ENCODE measurements at regions not wholly inside any gene's neighbourhood (a gene's known extent, or its start where the extent isn't known, plus 50 kb on each side); places are given as distances from the start of the nearest gene placed in this dataset.

DNA sequence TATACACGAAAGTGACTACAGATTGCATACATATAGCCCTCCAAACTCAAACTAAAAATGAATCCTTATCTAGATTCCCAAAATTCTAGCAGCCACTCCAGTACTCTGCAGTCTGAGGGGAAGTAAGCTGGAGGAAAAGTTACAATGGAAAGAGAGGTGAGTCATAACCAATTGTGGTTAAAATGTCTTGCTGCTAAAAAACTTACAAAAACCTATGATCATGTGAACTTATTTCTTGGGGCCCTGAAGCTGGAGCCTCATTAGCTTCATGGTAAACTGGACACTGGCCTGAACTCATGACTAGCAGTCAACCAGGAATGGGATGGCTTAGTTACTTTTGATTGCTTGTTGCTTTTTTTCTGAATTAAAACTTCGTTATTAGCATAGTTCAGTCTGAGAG lies 175.9 kb downstream of the SLC4A3 start:
- H3K36me3 ChIP-seq (replicated peaks in 1 of 2; ENCODE audit: insufficient read depth in 1 of 2, low read depth in 2 of 2), result no peaks in the 10 kb centered on the region
- H3K4me1 ChIP-seq, result no peaks in the 10 kb centered on the region
- peaks cover 0 to 3% (median 0%) of the 10 kb centered on the region in 3 donors for H3K9me3 ChIP-seq
- 58 to 61% methylated on average over 2 of the region's 2 CpGs for WGBS, 2 donors
- H3K4me3 ChIP-seq, result no peak overlapping the region
- intact Hi-C loops (cut with DNase I), result no loop called here
- TF ChIP-seq CTCF (IDR thresholded peaks at IDR 0.05), result no peak
- TF ChIP-seq POLR2A (IDR thresholded peaks at IDR 0.05), result no peak
- DNase-seq (no peak), ATAC-seq (no peak)
- H3K27me3 ChIP-seq, result no peaks in the 10 kb centered on the region
- H3K27ac ChIP-seq, result no peak overlapping the region

GRCh38 chr2:219810895-219811294 lies 183.5 kb downstream of the SLC4A3 start:
- intact Hi-C loops (cut with DNase I), result no loop called here
- peaks cover 0 to 11% (median 0%) of the 10 kb centered on the region in 3 donors for H3K9me3 ChIP-seq
- no peaks in the 10 kb centered on the region for H3K4me1 ChIP-seq
- no peak overlapping the region for H3K27ac ChIP-seq
- DNase-seq (no peak), ATAC-seq (no peak)
- no peaks in the 10 kb centered on the region for H3K27me3 ChIP-seq
- no peaks in the 10 kb centered on the region for H3K36me3 ChIP-seq (replicated peaks in 1 of 2; ENCODE audit: insufficient read depth in 1 of 2, low read depth in 2 of 2)
- no peak overlapping the region for H3K4me3 ChIP-seq
- no peak for TF ChIP-seq POLR2A (IDR thresholded peaks at IDR 0.05)
- TF ChIP-seq CTCF (IDR thresholded peaks at IDR 0.05), result no peak

- no peaks in the 10 kb centered on the region for H3K27me3 ChIP-seq
- ATAC-seq, result no peak
- H3K4me3 ChIP-seq, result no peak overlapping the region
- H3K36me3 ChIP-seq (replicated peaks in 1 of 2; ENCODE audit: insufficient read depth in 1 of 2, low read depth in 2 of 2), result no peaks in the 10 kb centered on the region
- H3K9me3 ChIP-seq, result peaks cover 0 to 8% (median 0%) of the 10 kb centered on the region in 3 donors
- no peak overlapping the region for H3K27ac ChIP-seq
- no peaks in the 10 kb centered on the region for H3K4me1 ChIP-seq
- WGBS, 2 donors, result 30 to 60% methylated on average over 1 to 2 of the region's 2 CpGs
- DNase-seq, result no peak
- intact Hi-C loops (cut with DNase I), result no loop called here
- TF ChIP-seq CTCF (IDR thresholded peaks at IDR 0.05) (no peak), POLR2A (IDR thresholded peaks at IDR 0.05) (no peak)
Observed at GRCh38 chr2:219812672-219813071, 185.2 kb downstream of the SLC4A3 start.

GRCh38 chr2:219820767-219821166 lies 193.3 kb downstream of the SLC4A3 start:
- ATAC-seq, result no peak
- Histone ChIP-seq H3K9me3 (no peaks in the 10 kb centered on the region), H3K27ac (no peak overlapping the region), H3K27me3 (no peaks in the 10 kb centered on the region), H3K4me3 (no peak overlapping the region), H3K36me3 (replicated peaks in 1 of 2; ENCODE audit: insufficient read depth in 1 of 2, low read depth in 2 of 2) (no peaks in the 10 kb centered on the region), H3K4me1 (no peaks in the 10 kb centered on the region)
- TF ChIP-seq CTCF (IDR thresholded peaks at IDR 0.05) (no peak), POLR2A (IDR thresholded peaks at IDR 0.05) (no peak)
- no peak for DNase-seq
- WGBS, 2 donors, result 39 to 54% methylated on average over 4 of the region's 4 CpGs
- intact Hi-C loops (cut with DNase I), result no loop called here

DNA sequence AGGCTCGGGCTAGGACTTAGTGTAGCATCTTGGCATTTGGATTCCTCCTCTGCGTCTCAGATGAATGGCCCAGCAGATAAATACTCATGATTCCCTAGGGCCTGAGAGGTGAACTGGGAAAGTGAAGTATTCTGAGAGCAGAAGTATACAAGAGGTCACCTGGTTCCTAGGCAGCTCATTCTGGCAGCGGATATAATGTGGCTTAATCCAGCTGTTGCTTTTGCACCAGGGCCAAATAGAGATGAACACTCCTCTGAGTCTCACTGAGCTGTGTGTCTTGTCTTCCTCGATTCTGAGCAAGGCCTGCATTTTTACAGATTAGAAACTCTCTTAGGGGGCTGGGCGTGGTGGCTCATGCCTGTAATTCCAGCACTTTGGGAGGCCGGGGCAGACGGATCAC lies 196.1 kb downstream of the SLC4A3 start:
- no peak for DNase-seq
- WGBS, 2 donors, result 68 to 79% methylated on average over 7 of the region's 7 CpGs
- Histone ChIP-seq H3K9me3 (no peaks in the 10 kb centered on the region), H3K4me3 (no peak overlapping the region), H3K36me3 (replicated peaks in 1 of 2; ENCODE audit: insufficient read depth in 1 of 2, low read depth in 2 of 2) (no peaks in the 10 kb centered on the region), H3K4me1 (no peaks in the 10 kb centered on the region), H3K27ac (no peak overlapping the region), H3K27me3 (no peaks in the 10 kb centered on the region)
- no peak for ATAC-seq
- TF ChIP-seq POLR2A (IDR thresholded peaks at IDR 0.05) (no peak), CTCF (IDR thresholded peaks at IDR 0.05) (no peak)
- intact Hi-C loops (cut with DNase I), result no loop called here

Measured in body of pancreas (tissue), 4 donors.